MM.1S (cell line): ENCODE measurements at regions not wholly inside any gene's neighbourhood (a gene's known extent, or its start where the extent isn't known, plus 50 kb on each side); places are given as distances from the start of the nearest gene placed in this dataset.

Experiments
- DNase-seq: peaks from one replicate; pipeline ENCODE4 v3.0.0-alpha.2; 2015
- H2AFZ ChIP-seq: fragments of 300-600 bp; sonication (generic); 2 replicates; pipeline ENCODE4 v1.6.0; 2016; ENCODE audit warnings: antibody characterized with exemption, low read length
- H3F3A ChIP-seq: fragments of 300-600 bp; sonication (generic); 2 replicates; pipeline ENCODE4 v1.6.1; 2016; ENCODE audit warnings: mild to moderate bottlenecking, antibody characterized with exemption, low read length, moderate library complexity, mixed read lengths; ENCODE audit not compliant: insufficient read depth
- H3K27ac ChIP-seq: fragments of 300-600 bp; sonication (generic); 2 replicates; pipeline ENCODE4 v1.5.1; 2016; ENCODE audit warnings: mild to moderate bottlenecking, low read length
- H3K27me3 ChIP-seq: fragments of 300-600 bp; sonication (generic); replicated peaks from 2 replicates; pipeline ENCODE4 v1.6.0; 2016; ENCODE audit warnings: low read length; ENCODE audit not compliant: insufficient read depth
- H3K36me3 ChIP-seq: fragments of 300-600 bp; sonication (generic); replicated peaks from 2 replicates; pipeline ENCODE4 v1.6.1; 2016; ENCODE audit warnings: mild to moderate bottlenecking, low read length, mixed read lengths; ENCODE audit not compliant: insufficient read depth
- H3K4me1 ChIP-seq: fragments of 300-600 bp; sonication (generic); 2 replicates; pipeline ENCODE4 v1.6.1; 2016; ENCODE audit warnings: low read length, mixed read lengths
- H3K4me2 ChIP-seq: fragments of 300-600 bp; sonication (generic); 2 replicates; pipeline ENCODE4 v1.6.0; 2016; ENCODE audit warnings: low read depth, low read length
- H3K4me3 ChIP-seq: fragments of 300-600 bp; sonication (generic); 2 replicates; pipeline ENCODE4 v1.5.1; 2016; ENCODE audit warnings: low read length, mixed read lengths
- H3K79me2 ChIP-seq: fragments of 300-600 bp; sonication (generic); 2 replicates; pipeline ENCODE4 v1.6.1; 2016; ENCODE audit warnings: mixed run types, low read length, mixed read lengths
- H3K9ac ChIP-seq: fragments of 300-600 bp; sonication (generic); 2 replicates; pipeline ENCODE4 v1.6.1; 2016; ENCODE audit warnings: low read length, mixed read lengths
- H3K9me2 ChIP-seq: fragments of 300-600 bp; sonication (generic); replicated peaks from 2 replicates; pipeline ENCODE4 v1.6.1; 2016; ENCODE audit warnings: mild to moderate bottlenecking, low read length, mixed read lengths; ENCODE audit not compliant: insufficient read depth
- H3K9me3 ChIP-seq: fragments of 300-600 bp; sonication (generic); replicated peaks from 2 replicates; pipeline ENCODE4 v1.6.1; 2016; ENCODE audit warnings: mild to moderate bottlenecking, low read length, mixed read lengths; ENCODE audit not compliant: insufficient read depth
- H4K20me1 ChIP-seq: fragments of 300-600 bp; sonication (generic); 2 replicates; pipeline ENCODE4 v1.6.1; 2016; ENCODE audit warnings: mild to moderate bottlenecking, low read length, moderate library complexity, mixed read lengths; ENCODE audit not compliant: insufficient read depth
- EZH2 ChIP-seq: fragments of 300-600 bp; sonication (generic); optimal IDR thresholded peaks from 2 replicates; pipeline ENCODE3; 2017; ENCODE audit warnings: low read depth, mild to moderate bottlenecking, antibody characterized with exemption, low read length, mixed read lengths
- EZH2phosphoT487 ChIP-seq: fragments of 300-600 bp; sonication (generic); IDR thresholded peaks from 2 replicates; pipeline ENCODE4 v1.6.1; 2018; ENCODE audit warnings: antibody characterized with exemption, low read length
- TF ChIP-seq, protein P1 (sequence below): fragments of 300-600 bp; sonication (generic); IDR thresholded peaks from 2 replicates; pipeline ENCODE4 v1.5.1; 2016; ENCODE audit warnings: antibody characterized with exemption, low read length, mixed read lengths

DNA sequence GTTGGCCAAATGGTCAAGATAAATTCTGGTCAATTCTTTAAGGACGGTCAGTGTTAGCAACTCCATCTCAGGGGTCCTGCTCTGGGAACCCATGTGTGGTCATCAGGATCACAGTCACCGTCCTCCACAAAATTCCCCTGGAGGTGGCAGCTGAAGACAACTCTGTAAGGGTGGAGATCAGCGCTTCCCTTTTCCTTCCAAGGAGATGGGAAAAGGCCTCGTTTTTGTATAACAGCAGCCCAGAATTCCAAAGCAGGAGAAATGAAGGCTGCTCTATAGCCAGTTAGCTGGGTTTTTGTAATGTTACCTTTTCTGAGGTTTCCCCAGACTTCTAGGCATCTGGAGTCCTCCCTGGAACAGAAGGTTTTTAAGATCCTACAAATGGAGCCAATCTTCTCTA is 334.8 kb downstream of the MYCN start:
- Histone ChIP-seq H4K20me1 (no peaks in the 10 kb centered on the region), H3K79me2 (no peaks in the 10 kb centered on the region), H2AFZ (no peak overlapping the region), H3K27ac (no peak overlapping the region), H3K9me3 (no peaks in the 10 kb centered on the region), H3K27me3 (no peaks in the 10 kb centered on the region), H3K4me1 (no peaks in the 10 kb centered on the region), H3K9ac (no peak overlapping the region), H3K36me3 (no peaks in the 10 kb centered on the region), H3F3A (no peaks in the 10 kb centered on the region), H3K9me2 (no peaks in the 10 kb centered on the region), H3K4me3 (no peak overlapping the region), H3K4me2 (no peak overlapping the region)
- DNase-seq: no peak
- TF ChIP-seq, protein P1, sequence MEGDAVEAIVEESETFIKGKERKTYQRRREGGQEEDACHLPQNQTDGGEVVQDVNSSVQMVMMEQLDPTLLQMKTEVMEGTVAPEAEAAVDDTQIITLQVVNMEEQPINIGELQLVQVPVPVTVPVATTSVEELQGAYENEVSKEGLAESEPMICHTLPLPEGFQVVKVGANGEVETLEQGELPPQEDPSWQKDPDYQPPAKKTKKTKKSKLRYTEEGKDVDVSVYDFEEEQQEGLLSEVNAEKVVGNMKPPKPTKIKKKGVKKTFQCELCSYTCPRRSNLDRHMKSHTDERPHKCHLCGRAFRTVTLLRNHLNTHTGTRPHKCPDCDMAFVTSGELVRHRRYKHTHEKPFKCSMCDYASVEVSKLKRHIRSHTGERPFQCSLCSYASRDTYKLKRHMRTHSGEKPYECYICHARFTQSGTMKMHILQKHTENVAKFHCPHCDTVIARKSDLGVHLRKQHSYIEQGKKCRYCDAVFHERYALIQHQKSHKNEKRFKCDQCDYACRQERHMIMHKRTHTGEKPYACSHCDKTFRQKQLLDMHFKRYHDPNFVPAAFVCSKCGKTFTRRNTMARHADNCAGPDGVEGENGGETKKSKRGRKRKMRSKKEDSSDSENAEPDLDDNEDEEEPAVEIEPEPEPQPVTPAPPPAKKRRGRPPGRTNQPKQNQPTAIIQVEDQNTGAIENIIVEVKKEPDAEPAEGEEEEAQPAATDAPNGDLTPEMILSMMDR: no peak
- TF ChIP-seq EZH2 (no peak), EZH2phosphoT487 (no peak)

DNA sequence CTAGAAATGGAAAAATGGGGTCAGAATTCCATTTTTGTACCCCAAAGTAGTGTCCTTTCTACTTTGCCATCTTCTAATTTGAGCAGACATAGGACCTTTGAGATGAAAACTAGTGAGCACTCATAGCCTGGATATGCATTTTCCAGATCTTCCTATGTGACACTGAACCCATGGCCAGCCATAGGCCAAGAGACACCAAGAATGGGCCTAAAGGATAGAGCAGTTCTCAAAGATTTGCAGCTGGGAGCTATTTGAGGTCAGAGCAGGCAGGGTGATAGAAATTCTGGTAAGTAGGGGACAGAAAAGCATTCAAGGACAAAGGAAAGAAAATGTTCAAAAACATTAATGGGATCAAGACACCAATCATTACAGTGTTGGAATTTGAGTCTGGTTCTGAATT is 332.8 kb downstream of the MYCN start:
- no peak for TF ChIP-seq EZH2phosphoT487
- TF ChIP-seq, protein P1: no peak
- TF ChIP-seq EZH2: no peak
- Histone ChIP-seq H3K27me3 (no peaks in the 10 kb centered on the region), H3K9me2 (no peaks in the 10 kb centered on the region), H3K9me3 (no peaks in the 10 kb centered on the region), H2AFZ (no peak overlapping the region), H3F3A (no peaks in the 10 kb centered on the region), H3K79me2 (no peaks in the 10 kb centered on the region), H4K20me1 (no peaks in the 10 kb centered on the region), H3K27ac (no peak overlapping the region), H3K9ac (no peak overlapping the region), H3K4me3 (no peak overlapping the region), H3K4me2 (no peak overlapping the region), H3K36me3 (no peaks in the 10 kb centered on the region), H3K4me1 (no peaks in the 10 kb centered on the region)
- no peak for DNase-seq

DNA sequence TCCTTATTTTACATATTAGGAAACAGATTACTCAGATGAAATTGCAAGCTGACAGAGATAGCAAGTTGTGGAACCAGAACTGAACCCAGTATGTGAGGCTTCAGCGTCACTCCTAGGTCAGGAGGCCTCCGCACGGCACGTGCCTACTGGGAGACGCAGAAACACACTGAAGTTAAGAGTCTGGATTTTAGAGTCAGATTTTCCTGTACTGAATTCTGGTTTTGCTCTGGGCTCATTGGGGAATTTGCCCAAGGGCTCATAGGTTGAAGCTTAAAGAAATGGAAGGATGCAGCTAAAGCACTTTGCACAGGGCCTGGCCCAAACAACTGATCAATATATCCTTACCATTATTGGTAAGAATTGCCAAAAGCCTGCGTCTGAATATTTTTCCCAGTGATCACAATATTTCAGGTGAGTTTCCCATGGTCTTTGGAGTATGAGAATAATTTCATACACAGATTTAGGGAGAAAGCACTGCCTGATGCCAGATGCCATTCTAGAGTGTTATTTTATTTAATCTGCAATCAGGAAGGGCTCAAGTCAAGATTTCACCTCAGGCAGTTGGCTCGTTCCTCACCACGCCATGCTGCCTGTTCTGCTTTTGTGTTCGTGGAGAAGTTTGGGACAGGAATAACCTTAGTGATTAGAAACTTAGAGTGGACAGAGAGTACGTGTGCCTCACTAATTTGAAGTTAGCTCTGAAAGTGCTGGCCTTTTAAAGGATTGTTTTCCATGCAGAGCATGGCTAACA is 331.9 kb downstream of the MYCN start:
- no peak for TF ChIP-seq EZH2
- TF ChIP-seq, protein P1: no peak
- Histone ChIP-seq H3K9ac (no peak overlapping the region), H3K4me3 (no peak overlapping the region), H3K4me2 (no peak overlapping the region), H3K27ac (no peak overlapping the region), H3K9me2 (no peaks in the 10 kb centered on the region), H3K27me3 (no peaks in the 10 kb centered on the region), H3K36me3 (no peaks in the 10 kb centered on the region), H2AFZ (no peak overlapping the region), H3F3A (no peaks in the 10 kb centered on the region), H3K9me3 (no peaks in the 10 kb centered on the region), H4K20me1 (no peaks in the 10 kb centered on the region), H3K4me1 (no peaks in the 10 kb centered on the region), H3K79me2 (no peaks in the 10 kb centered on the region)
- DNase-seq: no peak
